ENCODE measurements at regions not wholly inside any gene's neighbourhood (a gene's known extent, or its start where the extent isn't known, plus 50 kb on each side); places are given as distances from the start of the nearest gene placed in this dataset.
"Not testable (repeated sequence)": the region's sequence is repeated elsewhere in the genome, so short reads cannot be mapped to it uniquely, and the experiment has no call there.

DNA sequence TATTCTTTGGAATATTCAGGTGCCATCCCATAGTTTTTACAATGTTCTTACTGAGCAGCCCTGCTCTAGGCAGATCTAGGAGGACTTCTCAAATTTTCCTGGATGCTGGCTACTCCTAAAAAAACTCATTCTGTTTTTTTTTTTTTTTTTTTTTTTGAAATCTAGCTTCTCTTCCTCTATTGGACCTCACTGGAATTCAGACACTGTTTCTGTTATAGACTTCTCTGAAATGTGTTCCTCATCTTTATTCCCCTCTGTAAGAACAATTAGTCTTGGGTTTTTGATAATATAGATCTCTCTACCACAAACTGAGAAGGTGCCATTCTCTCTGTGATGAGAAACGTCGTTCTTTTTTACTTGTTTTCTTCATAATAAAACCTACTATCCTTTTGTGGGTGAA, 115.3 kb upstream of the CCND2 start:
- no peak for DNase-seq

DNA sequence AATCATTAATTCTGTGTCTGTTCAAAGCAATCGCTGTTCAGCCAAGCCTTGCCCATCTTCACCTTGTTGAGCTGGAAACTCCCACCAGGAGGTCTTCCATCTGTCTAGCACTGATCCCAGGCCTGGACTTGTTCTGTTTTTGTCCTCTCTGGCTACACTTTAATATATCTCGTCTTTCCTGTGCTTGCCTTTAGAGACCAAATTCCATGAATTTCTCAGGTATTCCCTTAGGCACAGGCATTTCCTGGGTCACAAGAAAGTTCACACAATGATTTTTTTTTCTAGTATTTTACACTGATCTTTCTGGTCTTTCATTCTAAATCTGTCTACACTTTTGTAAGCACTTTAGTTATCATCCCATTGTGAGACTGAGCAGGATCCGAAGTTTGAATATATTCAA, 116.4 kb upstream of the CCND2 start:
- DNase-seq: no peak

DNA sequence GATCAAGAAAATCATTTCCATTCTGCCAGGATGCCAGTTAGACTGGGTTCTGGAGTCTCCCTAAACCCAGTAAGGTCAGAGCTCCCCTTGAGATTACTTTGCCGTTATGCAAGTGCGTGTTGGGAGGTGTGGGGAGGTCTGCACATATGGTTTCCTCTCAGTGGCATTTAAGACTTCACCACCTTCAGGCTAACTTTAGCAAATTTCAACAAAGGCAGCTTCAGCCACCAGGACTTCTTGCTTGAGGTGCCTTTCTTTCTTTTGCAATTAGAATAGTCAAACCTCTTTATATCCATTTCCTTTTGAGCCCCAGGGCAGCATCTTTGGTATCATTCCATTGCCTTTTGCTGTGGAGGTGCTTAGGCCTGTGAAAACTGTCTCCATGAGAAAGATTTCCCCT, 117.2 kb upstream of the CCND2 start:
- no peak for DNase-seq

DNA sequence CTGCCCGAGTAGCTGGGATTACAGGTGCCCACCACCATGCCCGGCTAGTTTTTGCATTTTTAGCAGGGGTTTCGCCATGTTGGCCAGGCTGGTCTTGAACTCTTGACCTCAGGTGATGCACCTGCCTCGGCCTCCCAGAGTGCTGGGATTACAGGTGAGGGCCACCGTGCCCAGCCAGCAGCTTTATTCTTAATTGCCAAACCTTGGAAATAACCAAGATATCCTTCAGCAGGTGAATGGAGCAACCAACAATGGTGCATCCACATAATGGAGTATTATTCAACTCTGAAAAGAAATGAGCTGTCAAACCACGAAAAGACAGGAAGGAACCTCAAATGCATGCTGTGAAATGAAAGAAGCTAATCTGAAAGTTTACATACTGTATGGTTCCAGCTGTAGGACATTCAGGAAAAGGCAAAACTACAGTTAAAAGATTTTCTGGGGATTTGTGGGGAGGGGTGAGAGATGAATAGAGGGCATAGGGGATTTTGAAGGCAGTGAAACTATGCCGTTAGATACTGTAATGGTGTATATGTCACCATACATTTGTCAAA, 118.8 kb upstream of the CCND2 start:
- no peak for DNase-seq

DNA sequence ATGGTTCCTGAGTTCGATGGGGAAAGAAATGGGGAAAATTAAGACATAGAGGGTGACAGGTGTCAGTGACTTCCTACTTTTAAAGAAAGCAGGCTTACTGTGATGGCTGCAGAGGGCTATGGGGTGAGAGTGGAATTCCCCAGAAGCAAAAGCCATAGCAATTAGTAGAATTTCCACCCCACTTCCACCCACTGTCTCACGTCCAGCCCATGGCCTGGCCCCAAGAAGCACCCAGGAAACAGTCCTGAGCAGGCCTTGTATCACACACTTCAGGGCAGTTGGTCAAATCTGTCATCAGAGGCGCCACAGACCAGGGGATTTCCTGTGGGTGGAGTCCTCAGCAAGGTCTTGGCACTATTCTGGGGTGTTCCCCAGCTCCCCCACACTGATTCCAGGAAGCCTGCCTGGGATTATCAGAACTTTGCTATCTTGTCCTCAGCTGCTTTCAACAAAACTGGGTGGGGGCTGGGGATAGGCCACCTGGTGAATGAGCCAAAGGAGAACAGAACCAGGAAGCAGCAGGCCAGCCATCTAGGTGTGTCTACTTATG, 120.1 kb upstream of the CCND2 start:
- DNase-seq: no peak

DNA sequence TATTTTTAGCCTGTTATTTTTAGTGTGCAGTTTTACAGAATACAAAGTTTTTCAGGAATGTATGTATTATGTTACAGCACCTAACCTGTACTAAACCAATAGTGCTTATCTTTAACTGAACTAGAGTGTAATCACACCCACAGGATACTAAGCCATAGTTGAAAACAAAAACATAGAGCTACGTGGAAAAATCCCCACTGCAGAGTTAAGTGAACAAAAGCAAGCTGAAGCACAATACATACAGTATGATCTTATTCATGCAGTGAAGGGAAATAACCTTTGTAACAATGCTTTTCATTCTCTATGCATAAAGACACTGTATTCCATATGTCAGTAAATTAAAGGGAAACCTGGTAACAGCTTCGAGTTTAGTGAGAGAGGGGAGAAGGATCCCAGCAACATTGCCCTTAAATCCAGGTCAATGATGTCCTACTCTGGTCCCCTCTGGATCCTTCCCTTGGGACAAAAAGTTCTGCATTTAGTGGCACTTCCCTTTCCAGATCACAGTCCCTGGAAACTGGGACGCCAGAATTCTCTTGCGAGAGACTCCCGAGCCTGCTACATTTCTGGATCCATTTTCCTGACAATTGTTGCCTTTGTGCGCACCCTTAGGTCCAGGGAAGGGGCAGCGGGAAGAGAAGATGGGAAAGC, 121.3 kb upstream of the CCND2 start:
- no peak for DNase-seq

DNA sequence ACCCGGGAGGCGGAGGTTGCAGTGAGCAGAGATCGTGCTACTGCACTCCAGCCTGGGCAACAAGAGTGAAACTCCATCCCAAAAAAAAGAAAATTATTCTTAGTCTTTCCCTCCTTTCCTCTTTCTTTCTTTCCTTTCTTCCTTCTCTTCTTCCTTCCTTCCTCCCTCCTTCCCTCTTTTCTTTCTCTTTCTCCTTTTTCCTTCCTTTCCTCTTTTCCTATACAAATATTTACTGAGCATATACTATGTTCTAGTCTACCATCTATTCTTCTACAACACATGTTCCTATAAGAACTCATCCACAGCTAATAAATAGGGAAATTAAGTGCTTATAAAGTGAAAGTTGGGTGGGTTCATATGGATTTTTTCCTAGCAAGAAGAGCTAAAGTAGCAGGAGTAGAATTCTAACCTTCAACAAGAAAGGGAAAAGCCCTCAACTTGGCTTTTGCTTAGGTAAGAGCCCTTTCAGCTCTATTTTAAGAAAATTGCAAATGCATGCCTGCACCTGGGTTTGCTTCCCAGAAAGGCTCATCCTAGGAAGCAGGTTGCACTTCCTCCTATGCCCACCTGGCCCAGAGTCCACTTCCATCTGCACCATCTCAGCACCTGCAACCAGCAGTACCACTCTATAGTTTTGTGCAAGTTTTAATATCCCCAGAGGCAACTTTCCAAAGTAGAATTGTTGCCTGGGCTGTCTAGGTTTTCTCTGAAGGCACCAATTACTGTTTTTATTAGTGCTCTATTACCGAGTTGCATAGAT, 122.0 kb upstream of the CCND2 start:
- no peak for DNase-seq

DNA sequence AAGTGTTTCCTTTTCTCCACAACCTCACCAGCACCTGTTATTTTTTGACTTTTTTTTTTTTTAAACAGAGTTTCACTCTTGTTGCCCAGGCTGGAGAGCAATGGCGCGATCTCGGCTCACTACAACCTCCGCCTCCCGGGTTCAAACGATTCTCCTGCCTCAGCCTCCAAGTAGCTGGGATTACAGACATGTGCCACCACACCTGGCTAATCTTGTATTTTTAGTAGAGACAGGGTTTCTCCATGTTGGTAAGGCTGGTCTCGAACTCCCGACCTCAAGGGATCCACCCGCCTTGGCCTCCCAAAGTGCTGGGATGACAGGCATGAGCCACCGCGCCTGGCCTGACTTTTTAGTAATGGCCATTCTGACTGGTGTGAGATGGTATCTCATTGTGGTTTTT, 123.2 kb upstream of the CCND2 start:
- DNase-seq: not testable (repeated sequence)

DNA sequence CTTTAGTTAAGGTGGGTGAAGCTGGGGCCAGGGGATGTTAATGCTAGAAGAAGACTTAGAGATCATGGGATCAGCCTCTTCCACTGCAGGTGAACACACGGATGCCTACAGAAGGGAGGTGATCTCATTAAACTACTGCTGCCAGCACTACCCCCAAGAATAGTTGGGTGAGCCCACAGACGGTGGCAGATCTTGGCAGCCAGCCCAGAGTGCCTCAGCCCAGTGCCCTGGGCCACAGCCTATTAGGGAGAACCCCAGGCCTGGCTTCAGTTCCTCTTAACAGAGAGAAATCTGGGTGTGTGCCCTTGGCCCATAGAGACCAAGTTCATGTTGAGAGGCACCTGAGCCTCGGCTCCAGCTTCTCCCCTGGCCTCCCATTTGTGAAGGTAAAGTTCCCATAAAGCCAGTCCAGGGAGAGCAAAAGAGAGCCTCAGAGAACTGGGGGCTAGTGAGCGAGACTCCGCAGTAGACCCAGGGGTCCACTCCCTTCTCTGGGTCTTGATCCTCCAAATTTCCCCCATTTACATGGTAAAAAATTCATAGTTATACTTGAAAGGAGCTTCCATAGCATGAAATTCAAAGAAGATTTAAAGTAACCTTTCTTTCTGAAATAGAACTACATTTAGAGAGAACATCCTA, 125.0 kb upstream of the CCND2 start:
- peak in 8 of 56 donors; percentile 6 to 43 (median 14) for DNase-seq

DNA sequence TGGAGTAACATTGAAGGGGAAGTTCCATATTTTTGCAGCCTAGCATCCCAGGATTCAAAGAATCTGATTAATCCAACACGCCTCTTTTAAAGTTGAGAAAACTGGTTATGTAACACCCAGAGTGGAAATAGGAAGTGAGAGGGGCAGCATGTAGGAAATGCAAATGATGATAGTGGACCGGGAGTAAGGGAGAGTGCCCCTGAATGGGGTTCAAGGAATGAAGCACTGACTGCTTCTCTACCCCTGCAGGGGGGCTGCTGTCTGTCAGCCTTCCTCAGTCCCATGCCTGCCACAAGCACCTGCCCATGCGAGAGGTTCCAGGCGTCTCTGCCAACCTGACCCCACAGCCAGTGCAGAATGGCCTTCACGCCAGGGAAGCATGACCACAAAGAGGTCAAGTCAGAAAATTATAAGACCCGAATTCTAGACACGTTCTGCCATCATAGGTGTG, 126.5 kb upstream of the CCND2 start:
- DNase-seq: no peak

DNA sequence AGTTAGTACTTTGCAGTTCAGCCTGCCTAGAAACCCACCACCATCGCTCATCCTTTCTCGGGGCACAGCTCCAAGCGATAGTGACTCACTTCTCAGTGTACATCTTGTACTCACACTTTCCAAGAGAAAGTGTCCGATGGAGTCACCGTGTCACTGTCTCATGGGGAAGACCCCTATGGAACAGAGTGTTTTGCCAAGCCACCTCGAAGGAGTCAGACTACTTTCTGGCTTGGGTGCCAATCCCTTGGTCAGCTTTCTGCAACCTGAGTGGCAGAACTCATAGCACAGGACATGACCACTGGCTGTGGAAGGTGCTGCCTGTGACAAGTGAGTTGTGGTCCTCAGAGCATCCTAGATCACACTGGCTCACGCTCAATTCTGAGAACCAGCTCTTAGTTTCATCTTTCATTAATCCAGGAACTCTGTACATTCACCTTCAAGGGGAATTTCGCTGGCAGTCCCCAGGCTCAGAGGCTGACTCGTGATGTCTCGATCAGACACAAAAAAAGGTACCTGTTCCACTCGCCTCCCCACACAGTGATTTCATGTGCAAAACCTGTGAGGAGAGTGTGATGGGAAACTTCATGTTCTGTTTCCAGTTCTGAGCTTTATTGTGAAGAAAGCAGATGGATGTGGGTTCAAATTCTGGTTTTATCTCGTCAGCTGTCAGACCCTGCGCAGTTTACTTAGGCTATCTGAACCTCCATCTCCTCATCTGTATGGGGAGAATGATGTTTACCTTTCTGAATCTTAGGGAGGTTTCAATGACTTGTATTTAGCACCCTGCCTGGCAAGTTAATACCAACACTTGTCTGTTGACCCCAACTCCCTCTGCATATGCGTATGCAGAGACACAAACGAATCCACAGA, 127.3 kb upstream of the CCND2 start:
- DNase-seq: no peak

DNA sequence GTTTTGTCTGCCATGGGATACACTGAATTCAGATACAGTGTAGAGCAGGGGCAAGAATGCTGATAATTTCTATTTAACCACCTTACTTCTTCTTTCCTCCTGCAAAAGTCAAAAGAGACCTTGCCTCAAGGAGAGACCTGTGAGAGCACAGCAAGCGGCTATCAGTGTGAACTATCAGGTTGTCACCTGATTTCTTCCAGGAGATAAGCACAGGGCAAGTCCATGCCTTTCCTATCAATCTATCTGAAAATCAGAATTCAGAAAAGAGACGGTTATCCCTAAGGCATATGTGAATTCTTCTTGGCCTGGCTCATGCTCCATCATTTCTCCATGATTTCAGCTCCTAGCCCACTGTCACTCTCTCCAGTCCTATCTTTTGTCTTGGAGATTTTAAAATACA, 128.9 kb upstream of the CCND2 start:
- DNase-seq: no peak

DNA sequence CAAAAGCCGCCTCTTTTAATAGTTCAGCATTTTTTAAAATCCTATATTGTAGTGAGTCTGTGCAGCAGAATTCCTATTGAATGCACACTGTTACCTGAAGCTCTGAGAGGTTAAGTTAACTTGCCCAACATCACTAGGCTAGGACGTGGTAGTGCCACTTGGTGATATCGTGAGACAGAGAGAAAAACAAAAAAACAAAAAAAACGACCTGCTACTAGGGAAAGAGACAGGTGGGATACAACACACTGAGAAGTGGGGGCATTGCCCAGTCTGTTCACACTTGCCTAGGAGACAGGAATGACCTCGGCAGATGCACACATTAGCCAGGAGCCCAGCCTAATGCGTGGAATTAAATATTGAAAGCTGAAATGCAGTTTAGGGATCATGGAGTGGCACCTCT, 129.7 kb upstream of the CCND2 start:
- no peak for DNase-seq

DNA sequence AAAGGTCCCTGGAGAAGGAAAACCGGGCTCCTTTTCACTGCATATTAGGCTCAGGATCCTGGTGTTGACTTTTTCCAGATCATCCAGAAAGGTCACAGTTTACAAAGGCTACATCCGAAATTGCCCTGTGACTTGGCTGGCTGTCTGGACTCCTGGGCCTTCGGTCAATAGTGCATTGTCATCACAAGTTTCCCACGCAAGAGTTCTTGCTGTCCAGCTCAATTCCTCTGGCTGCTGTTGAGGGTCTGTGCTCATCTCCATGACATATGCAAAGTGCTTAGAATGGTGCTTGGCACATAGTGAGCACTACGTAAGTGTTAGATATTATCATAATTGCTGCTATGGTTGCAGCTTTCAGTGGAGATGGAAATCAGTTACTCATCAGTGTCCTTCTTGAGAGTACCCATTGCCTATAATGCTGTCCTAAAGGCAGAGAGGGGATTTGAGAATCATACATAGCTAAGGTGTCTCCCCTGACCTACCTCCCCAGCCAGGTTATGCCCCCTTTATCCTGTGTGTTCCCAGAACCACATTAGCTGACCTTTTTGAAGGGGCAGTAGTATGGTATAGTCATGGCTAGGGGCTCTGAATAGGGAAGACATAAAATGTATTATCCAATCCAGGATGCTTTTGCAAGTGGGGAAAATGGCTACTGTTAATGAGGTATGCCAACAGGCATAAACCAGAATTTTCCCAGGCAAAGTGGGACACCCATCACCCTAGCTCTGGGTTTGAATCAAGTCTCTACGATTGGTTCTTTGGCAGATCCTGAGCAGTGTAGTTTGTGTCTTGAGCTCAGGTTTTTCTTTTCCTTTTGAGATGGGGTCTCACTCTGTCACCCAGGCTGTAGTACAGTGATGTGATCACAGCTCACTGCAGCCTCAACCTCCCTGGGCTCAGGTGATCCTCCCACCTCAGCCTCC, 132.0 kb upstream of the CCND2 start:
- no peak for DNase-seq

DNA sequence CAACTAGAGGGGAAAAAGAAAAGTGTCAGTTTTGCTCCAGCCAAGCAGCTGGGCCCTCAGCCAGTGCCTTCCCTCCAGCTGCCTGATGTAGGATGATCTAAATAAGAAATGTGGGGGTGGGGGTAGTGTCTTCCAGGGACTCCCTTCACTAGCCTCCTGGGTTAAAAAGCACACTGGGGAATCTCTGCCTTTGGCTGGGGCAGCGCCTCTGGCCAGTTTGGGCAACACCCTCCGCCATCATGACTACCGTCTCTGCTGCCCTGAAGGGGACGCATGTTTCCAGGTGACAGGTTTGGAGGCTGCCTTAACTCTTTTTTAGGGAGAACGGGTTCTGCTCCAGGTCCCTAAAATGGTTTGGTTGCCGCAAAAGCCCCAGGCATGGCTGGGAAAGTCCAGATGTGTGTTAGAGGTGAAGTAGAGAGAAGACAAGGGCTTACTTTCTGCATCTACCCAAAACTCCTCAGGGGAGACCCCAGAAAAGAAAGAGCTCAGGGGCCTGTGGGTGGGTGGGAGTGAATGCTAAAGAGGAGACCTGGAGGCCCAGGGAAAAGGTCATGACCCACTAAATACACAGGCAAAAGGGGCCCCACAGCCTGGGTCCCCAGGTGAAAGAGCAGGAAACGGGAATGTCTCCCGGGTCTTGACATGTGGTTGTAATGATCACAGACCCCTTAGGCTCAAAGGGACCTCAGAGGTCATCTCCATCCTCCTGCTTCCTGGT, 132.8 kb upstream of the CCND2 start:
- DNase-seq: no peak

DNA sequence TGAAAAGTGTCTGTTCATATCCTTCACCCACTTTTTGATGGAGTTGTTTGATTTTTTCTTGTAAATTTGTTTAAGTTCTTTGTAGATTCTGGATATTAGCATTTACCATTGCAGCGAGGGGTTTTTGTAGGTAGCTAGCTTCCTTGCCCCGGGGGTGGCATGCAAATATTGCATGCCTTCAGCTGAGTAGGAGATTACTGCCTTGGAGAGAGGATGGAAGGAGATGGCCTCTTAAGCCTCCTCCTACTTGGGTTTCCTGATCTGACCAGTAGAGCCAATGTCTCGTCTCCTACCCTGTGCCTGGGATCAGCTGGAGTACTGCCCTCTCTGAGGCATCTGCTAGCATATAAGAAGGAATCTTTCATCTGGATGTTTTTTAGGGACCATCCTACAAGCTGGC, 134.4 kb upstream of the CCND2 start:
- DNase-seq: no peak

DNA sequence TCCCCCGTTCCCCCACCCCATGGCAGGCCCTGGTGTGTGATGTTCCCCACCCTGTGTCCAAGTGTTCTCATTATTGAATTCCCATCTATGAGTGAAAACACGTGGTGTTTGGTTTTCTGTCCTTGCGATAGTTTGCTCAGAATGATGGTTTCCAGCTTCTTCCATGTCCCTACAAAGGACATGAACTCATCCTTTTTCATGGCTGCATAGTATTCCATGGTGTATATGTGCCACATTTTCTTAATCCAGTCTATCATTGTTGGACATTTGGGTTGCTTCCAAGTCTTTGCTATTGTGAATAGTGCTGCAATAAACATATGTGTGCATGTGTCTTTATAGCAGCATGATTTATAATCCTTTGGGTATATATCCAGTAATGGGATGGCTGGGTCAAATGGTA, 135.0 kb upstream of the CCND2 start:
- DNase-seq: not testable (repeated sequence)

DNA sequence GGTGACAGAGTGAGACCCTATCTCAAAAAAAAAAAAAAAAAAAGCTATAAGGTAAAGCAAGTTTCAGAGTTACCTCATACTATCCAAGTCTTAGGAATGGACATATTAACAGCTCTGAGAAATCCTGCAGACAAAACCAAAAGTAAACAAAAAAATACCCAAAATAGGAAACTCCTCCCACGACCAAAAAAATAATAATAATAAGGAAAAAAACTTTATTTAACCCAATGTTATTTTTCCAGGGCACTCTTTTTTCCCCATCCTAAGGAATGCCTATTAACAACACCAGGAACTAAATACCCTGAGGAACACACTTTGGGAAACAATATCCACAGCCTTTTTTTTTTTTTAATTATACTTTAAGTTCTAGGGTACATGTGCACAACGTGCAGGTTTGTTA, 135.5 kb upstream of the CCND2 start:
- DNase-seq: no peak

DNA sequence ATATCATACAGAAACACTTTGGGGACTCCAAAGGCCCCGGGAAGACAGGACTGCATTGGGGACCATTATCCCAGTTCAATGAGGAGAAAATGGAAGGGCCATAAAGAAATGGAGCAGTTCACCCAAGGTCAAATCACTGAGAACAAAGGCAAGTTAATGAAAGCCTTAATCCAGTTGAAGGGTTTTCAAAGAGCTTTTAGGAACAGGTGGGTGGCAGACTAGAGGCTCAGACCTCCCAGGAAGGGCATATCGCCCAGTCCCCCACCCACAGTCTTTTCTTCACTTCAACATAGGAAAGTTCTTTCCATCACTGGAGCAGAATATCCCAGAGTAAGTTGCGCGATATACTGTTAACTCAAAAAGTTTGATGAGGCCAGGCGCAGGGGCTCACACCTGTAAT, 136.1 kb upstream of the CCND2 start:
- DNase-seq: no peak

Data from nucleus accumbens (tissue), 56 donors.